Skeletal muscle satellite cell (primary cell): ENCODE measurements at regions not wholly inside any gene's neighbourhood (a gene's known extent, or its start where the extent isn't known, plus 50 kb on each side); places are given as distances from the start of the nearest gene placed in this dataset.

ENCODE experiments used
- H3K27me3 ChIP-seq: 2 replicates; pipeline ENCODE4 v1.7.0; 2013; ENCODE audit warnings: low read length; ENCODE audit not compliant: control insufficient read depth, insufficient read depth
- H3K36me3 ChIP-seq: 2 replicates; pipeline ENCODE4 v1.7.0; 2013; ENCODE audit warnings: mild to moderate bottlenecking, control low read depth, low read length; ENCODE audit not compliant: insufficient read depth
- H3K4me1 ChIP-seq: 2 replicates; pipeline ENCODE4 v1.7.0; 2013; ENCODE audit warnings: low read length; ENCODE audit not compliant: control insufficient read depth, insufficient read depth
- H3K4me2 ChIP-seq: 2 replicates; pipeline ENCODE4 v1.7.0; 2013; ENCODE audit warnings: mild to moderate bottlenecking, low read length
- H3K4me3 ChIP-seq: 2 replicates; pipeline ENCODE4 v1.7.0; 2013; ENCODE audit warnings: low read length
- H3K9ac ChIP-seq: 2 replicates; pipeline ENCODE4 v1.7.0; 2013; ENCODE audit warnings: mild to moderate bottlenecking, low read depth, low read length, moderate library complexity
- H3K9me3 ChIP-seq: replicated peaks from 2 replicates; pipeline ENCODE4 v1.7.0; 2013; ENCODE audit warnings: mild to moderate bottlenecking, control low read depth, low read length

DNA sequence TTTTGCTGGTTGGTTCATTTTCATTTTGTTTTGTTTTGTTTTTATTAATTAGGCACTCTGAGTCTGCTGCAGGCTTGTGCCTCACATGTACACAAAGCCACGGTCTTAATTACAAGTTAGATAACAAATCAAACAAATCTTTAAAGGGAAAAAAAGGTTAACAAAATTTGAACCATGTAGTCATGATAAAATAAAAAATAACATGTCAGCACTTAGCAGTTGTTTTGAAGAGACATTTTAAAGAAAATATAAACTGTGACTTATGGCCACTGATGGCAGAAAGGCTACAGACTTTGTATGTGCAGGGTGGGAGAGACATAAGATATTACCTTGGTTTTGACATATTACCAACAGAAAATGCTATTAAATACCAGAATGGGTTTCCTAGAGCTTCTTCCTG lies 1035.4 kb downstream of the TUSC7 start:
- no peak overlapping the region for H3K4me3 ChIP-seq
- no peak overlapping the region for H3K4me2 ChIP-seq
- H3K9ac ChIP-seq: no peak overlapping the region
- no peaks in the 10 kb centered on the region for H3K9me3 ChIP-seq
- H3K27me3 ChIP-seq: no peaks in the 10 kb centered on the region
- H3K4me1 ChIP-seq: no peaks in the 10 kb centered on the region
- no peaks in the 10 kb centered on the region for H3K36me3 ChIP-seq

DNA sequence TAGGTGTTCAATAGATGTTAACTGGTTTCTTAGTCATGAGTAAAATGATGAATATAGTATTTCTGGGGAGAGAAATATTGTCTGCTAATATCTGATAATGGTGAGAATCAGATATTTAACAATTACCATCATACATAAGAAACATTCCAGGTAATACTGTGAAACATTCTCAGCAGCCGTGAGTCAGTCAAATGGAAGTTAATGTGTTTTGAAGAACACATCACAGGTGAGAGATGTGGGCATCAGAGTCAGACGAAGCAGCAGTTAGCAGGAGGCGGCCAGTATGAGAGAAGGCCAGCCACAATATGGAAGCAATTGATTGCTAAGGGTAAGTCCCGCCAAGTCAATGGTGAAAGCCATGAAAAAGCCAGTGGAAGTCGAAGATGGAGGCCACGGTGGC lies 1035.9 kb downstream of the TUSC7 start:
- H3K4me2 ChIP-seq: no peak overlapping the region

GRCh38 chr3:117746066-117746465 lies 1036.5 kb downstream of the TUSC7 start:
- Histone ChIP-seq H3K36me3 (no peaks in the 10 kb centered on the region), H3K4me1 (no peaks in the 10 kb centered on the region), H3K4me2 (no peak overlapping the region), H3K9ac (no peak overlapping the region), H3K4me3 (no peak overlapping the region), H3K9me3 (no peaks in the 10 kb centered on the region), H3K27me3 (no peaks in the 10 kb centered on the region)

More for the DNA sequence above, 1035.9 kb downstream of the TUSC7 start:
- Histone ChIP-seq H3K9me3 (no peaks in the 10 kb centered on the region), H3K9ac (no peak overlapping the region), H3K4me3 (no peak overlapping the region), H3K4me1 (no peaks in the 10 kb centered on the region), H3K36me3 (no peaks in the 10 kb centered on the region), H3K27me3 (no peaks in the 10 kb centered on the region)

GRCh38 chr3:117748131-117748530 lies 1038.6 kb downstream of the TUSC7 start:
- Histone ChIP-seq H3K4me3 (no peak overlapping the region), H3K4me2 (no peak overlapping the region), H3K36me3 (no peaks in the 10 kb centered on the region), H3K9me3 (no peaks in the 10 kb centered on the region), H3K4me1 (peaks cover 5% of the 10 kb centered on the region), H3K27me3 (no peaks in the 10 kb centered on the region), H3K9ac (no peak overlapping the region)

DNA sequence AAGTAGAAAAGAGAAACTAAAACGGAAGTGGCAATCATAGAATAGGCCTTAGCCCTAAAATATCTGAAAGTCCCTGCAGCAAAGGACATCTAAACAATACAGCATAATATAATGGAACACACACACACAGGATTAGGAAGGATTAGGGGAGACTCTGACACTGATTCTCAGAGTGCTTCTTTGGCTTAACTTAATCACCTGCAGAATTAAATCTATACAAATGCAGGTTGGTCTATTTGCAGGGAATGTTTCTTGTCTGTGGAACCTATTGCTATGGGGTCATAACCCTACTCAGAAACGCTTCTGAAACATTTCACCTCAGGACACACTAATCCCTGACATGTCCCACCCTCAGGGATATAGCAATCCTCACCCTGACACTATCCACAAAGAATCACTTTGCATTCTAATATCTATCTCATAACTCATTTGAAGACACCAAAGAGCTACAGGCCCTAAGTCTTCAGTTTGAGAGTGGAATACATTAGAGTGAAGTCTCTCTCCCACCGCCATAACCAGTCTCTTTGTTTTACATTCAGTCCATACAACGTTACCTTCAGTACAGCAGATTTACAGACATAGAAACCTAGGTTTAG lies 1041.2 kb downstream of the TUSC7 start:
- Histone ChIP-seq H3K4me3 (no peak overlapping the region), H3K36me3 (no peaks in the 10 kb centered on the region), H3K27me3 (no peaks in the 10 kb centered on the region)

GRCh38 chr3:117751651-117752050 lies 1042.1 kb downstream of the TUSC7 start:
- H3K9me3 ChIP-seq: no peaks in the 10 kb centered on the region
- H3K4me1 ChIP-seq: peaks cover 8% of the 10 kb centered on the region
- no peaks in the 10 kb centered on the region for H3K27me3 ChIP-seq
- no peak overlapping the region for H3K9ac ChIP-seq
- no peak overlapping the region for H3K4me3 ChIP-seq
- H3K4me2 ChIP-seq: no peak overlapping the region
- no peaks in the 10 kb centered on the region for H3K36me3 ChIP-seq

More for the DNA sequence above, 1041.2 kb downstream of the TUSC7 start:
- no peak overlapping the region for H3K4me2 ChIP-seq
- H3K9me3 ChIP-seq: no peaks in the 10 kb centered on the region
- peaks cover 8% of the 10 kb centered on the region for H3K4me1 ChIP-seq
- H3K9ac ChIP-seq: no peak overlapping the region

GRCh38 chr3:117752984-117753717 lies 1043.6 kb downstream of the TUSC7 start:
- no peaks in the 10 kb centered on the region for H3K36me3 ChIP-seq
- H3K4me2 ChIP-seq: no peak overlapping the region
- H3K4me3 ChIP-seq: no peak overlapping the region
- no peaks in the 10 kb centered on the region for H3K9me3 ChIP-seq
- H3K27me3 ChIP-seq: no peaks in the 10 kb centered on the region
- peaks cover 8% of the 10 kb centered on the region for H3K4me1 ChIP-seq
- no peak overlapping the region for H3K9ac ChIP-seq

DNA sequence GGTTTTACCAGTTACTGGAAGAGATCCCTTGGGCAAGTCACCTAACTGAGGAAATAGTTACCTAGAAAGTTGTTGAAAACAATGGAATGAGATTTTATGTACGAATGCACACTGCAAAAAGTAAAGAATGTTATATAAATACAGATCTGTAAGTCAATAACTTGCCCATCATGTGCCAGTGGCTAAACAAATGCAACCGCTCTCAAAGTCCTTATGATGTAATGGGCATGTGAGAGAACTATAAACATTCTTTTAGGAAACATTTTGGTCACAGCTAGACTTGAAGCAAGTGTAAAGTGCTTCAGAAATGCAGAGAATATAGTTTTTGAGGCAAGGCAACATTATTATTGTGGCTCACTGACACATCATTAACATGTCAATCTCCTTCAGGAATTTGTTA lies 1044.5 kb downstream of the TUSC7 start:
- no peak overlapping the region for H3K4me3 ChIP-seq
- no peak overlapping the region for H3K9ac ChIP-seq
- H3K4me1 ChIP-seq: peaks cover 8% of the 10 kb centered on the region
- H3K4me2 ChIP-seq: no peak overlapping the region
- no peaks in the 10 kb centered on the region for H3K36me3 ChIP-seq
- no peaks in the 10 kb centered on the region for H3K9me3 ChIP-seq
- H3K27me3 ChIP-seq: no peaks in the 10 kb centered on the region

GRCh38 chr3:117754841-117755240 lies 1045.3 kb downstream of the TUSC7 start:
- Histone ChIP-seq H3K4me3 (no peak overlapping the region), H3K9ac (no peak overlapping the region), H3K9me3 (no peaks in the 10 kb centered on the region), H3K27me3 (no peaks in the 10 kb centered on the region), H3K4me2 (no peak overlapping the region), H3K4me1 (peaks cover 8% of the 10 kb centered on the region), H3K36me3 (no peaks in the 10 kb centered on the region)

DNA sequence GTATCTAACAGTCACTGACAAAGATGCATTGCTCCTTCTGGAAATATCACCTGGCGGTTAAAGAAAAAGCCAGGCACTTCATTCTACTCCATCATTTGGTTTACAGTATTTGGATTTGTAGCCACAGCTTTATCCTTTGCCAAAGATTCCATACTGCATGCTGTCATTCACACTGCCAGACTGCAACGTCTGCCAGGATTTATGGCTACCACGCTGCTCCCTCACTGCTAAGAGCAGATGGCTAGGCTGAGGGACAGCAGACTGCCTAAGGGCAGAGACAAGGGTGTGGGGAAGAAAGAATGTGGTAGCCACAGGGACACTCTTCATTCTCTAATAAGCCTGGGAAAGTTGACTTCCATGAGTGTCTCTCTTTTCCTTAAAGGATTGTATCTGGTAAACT lies 1047.0 kb downstream of the TUSC7 start:
- Histone ChIP-seq H3K9ac (no peak overlapping the region), H3K27me3 (no peaks in the 10 kb centered on the region), H3K4me2 (no peak overlapping the region), H3K4me1 (peaks cover 8% of the 10 kb centered on the region), H3K9me3 (no peaks in the 10 kb centered on the region), H3K4me3 (no peak overlapping the region), H3K36me3 (no peaks in the 10 kb centered on the region)

DNA sequence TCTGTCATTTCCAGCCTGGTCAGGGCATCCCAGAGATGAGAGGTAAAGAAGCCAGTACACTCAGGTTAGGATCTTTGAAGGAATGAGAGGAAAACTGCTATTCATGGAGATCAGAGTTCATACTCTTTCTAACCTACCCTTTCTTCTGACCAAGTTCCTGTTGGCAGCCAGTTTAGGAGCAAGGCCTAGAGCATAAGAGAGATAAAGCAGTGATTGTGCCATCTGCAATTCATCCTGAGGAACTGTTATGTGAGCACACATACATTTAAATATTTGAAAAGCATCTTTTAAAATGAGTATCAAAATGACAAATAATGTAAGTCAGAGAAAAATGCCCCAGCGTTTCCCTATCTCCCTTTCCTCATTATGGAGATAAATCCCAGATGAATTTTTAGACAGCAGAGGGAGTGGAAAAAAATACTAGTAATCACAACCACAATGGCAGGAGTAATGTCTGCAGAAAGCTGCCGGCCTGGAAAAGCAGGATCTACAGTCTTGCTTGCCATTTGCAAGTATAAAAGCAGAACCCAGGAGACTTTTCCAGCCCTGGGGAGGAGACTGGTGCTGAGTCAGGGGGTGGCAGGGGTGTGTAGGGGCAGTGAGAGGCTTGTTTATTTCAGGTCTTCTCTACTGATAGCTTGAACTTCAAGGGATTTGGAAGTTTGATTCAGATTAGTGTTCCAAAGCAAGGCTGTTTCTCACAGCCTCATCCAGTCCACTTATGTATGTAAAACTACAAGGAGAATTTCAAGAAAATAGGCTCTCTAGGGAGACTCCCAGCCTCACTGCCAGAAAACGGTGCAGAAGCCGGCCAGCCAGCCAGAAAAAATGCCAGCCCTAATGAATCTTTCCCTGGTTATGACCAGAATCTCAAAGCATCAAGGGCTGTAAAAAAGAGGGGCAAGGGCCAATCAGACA lies 1052.4 kb downstream of the TUSC7 start:
- Histone ChIP-seq H3K9me3 (no peaks in the 10 kb centered on the region), H3K4me2 (no peak overlapping the region), H3K9ac (no peak overlapping the region), H3K4me1 (no peaks in the 10 kb centered on the region), H3K36me3 (no peaks in the 10 kb centered on the region), H3K27me3 (peaks cover 3% of the 10 kb centered on the region), H3K4me3 (no peak overlapping the region)
